Nephron progenitor cell (in vitro differentiated cells): ENCODE measurements at regions not wholly inside any gene's neighbourhood (a gene's known extent, or its start where the extent isn't known, plus 50 kb on each side); places are given as distances from the start of the nearest gene placed in this dataset.

Source experiments
- DNase-seq: peaks from one replicate; pipeline ENCODE4 v3.0.0; 2021
- H3K27ac Mint-ChIP-seq: 2 replicates; pipeline ENCODE4 v1.8.0; 2021; ENCODE audit warnings: mild to moderate bottlenecking, moderate library complexity, mixed read lengths
- H3K27me3 Mint-ChIP-seq: 2 replicates; pipeline ENCODE4 v1.8.0; 2021; ENCODE audit warnings: mild to moderate bottlenecking, low read depth, mixed read lengths; ENCODE audit not compliant: poor library complexity
- H3K36me3 Mint-ChIP-seq: 2 replicates; pipeline ENCODE4 v1.8.0; 2021; ENCODE audit warnings: low read depth, mixed read lengths
- H3K4me1 Mint-ChIP-seq: 2 replicates; pipeline ENCODE4 v1.8.0; 2021; ENCODE audit warnings: mixed read lengths
- H3K4me3 Mint-ChIP-seq: 2 replicates; pipeline ENCODE4 v1.8.0; 2021; ENCODE audit warnings: mild to moderate bottlenecking, moderate library complexity, mixed read lengths
- H3K9me3 Mint-ChIP-seq: 2 replicates; pipeline ENCODE4 v1.8.0; 2021; ENCODE audit warnings: mild to moderate bottlenecking, moderate library complexity, mixed read lengths
- CTCF ChIP-seq: fragments of 200-600 bp; sonication (generic); IDR thresholded peaks from 2 replicates; pipeline ENCODE4 v1.5.0; 2021; ENCODE audit warnings: antibody characterized with exemption

- H3K27me3 Mint-ChIP-seq: no peaks in the 10 kb centered on the region
- peaks cover 69% of the 10 kb centered on the region for H3K9me3 Mint-ChIP-seq
- no peaks in the 10 kb centered on the region for H3K4me1 Mint-ChIP-seq
- DNase-seq: no peak
- no peak overlapping the region for H3K4me3 Mint-ChIP-seq
- no peak overlapping the region for H3K27ac Mint-ChIP-seq
- H3K36me3 Mint-ChIP-seq: peaks cover 6% of the 10 kb centered on the region
- TF ChIP-seq CTCF: no peak
Observed at GRCh38 chr13:31639443-31640163, 99.7 kb upstream of the RXFP2 start.

GRCh38 chr13:31649766-31650165 lies 89.6 kb upstream of the RXFP2 start:
- H3K4me3 Mint-ChIP-seq: no peak overlapping the region

GRCh38 chr13:31653730-31654129 lies 85.6 kb upstream of the RXFP2 start:
- no peak for DNase-seq
- no peak for TF ChIP-seq CTCF
- Mint-ChIP-seq H3K36me3 (no peaks in the 10 kb centered on the region), H3K27me3 (no peaks in the 10 kb centered on the region), H3K4me3 (no peak overlapping the region), H3K27ac (no peak overlapping the region), H3K4me1 (no peaks in the 10 kb centered on the region), H3K9me3 (peaks cover under 1% of the 10 kb centered on the region)

More at GRCh38 chr13:31649766-31650165, 89.6 kb upstream of the RXFP2 start:
- TF ChIP-seq CTCF: no peak
- H3K4me1 Mint-ChIP-seq: no peaks in the 10 kb centered on the region
- no peaks in the 10 kb centered on the region for H3K36me3 Mint-ChIP-seq
- no peak for DNase-seq
- no peak overlapping the region for H3K27ac Mint-ChIP-seq
- H3K9me3 Mint-ChIP-seq: peaks cover 5% of the 10 kb centered on the region
- H3K27me3 Mint-ChIP-seq: peaks cover 4% of the 10 kb centered on the region

GRCh38 chr13:31663880-31664585 lies 75.3 kb upstream of the RXFP2 start:
- TF ChIP-seq CTCF: no peak
- no peaks in the 10 kb centered on the region for H3K4me1 Mint-ChIP-seq
- H3K36me3 Mint-ChIP-seq: peaks cover 10% of the 10 kb centered on the region
- no peak for DNase-seq
- H3K27me3 Mint-ChIP-seq: peaks cover 6% of the 10 kb centered on the region
- no peak overlapping the region for H3K27ac Mint-ChIP-seq
- H3K4me3 Mint-ChIP-seq: no peak overlapping the region
- peaks cover 59% of the 10 kb centered on the region for H3K9me3 Mint-ChIP-seq

GRCh38 chr13:31670831-31671617 lies 68.3 kb upstream of the RXFP2 start:
- Mint-ChIP-seq H3K4me3 (no peak overlapping the region), H3K36me3 (peaks cover 13% of the 10 kb centered on the region), H3K4me1 (no peaks in the 10 kb centered on the region), H3K9me3 (peaks cover 49% of the 10 kb centered on the region), H3K27me3 (peaks cover 6% of the 10 kb centered on the region), H3K27ac (no peak overlapping the region)
- no peak for DNase-seq
- no peak for TF ChIP-seq CTCF
